Fibroblast of lung (primary cell): ENCODE measurements at regions not wholly inside any gene's neighbourhood (a gene's known extent, or its start where the extent isn't known, plus 50 kb on each side); places are given as distances from the start of the nearest gene placed in this dataset.

Source experiments
- DNase-seq, 2 donors: peaks; one replicate each; pipeline versions ENCODE4 v3.0.0 to v3.0.0-alpha.2; 2010; ENCODE audit warnings: low read depth in 2 of 2
- H2AFZ ChIP-seq: 2 replicates; pipeline ENCODE4 v1.5.1; 2012; ENCODE audit warnings: low read length, control low read depth, inconsistent platforms
- H3K27ac ChIP-seq: 2 replicates; pipeline ENCODE4 v1.5.1; 2011; ENCODE audit warnings: low read length, control low read depth; ENCODE audit not compliant: insufficient read depth
- H3K27me3 ChIP-seq: 2 replicates; pipeline ENCODE4 v1.5.1; 2011; ENCODE audit warnings: mild to moderate bottlenecking, low read length; ENCODE audit not compliant: control insufficient read depth, insufficient read depth
- H3K36me3 ChIP-seq: 2 replicates; pipeline ENCODE4 v1.5.1; 2011; ENCODE audit warnings: low read length; ENCODE audit not compliant: control insufficient read depth, insufficient read depth
- H3K4me1 ChIP-seq: 2 replicates; pipeline ENCODE4 v1.5.1; 2011; ENCODE audit warnings: low read length; ENCODE audit not compliant: control insufficient read depth, insufficient read depth; ENCODE audit errors: extremely low read depth
- H3K4me2 ChIP-seq: 2 replicates; pipeline ENCODE4 v1.5.1; 2011; ENCODE audit warnings: low read length, control low read depth; ENCODE audit not compliant: insufficient read depth; ENCODE audit errors: extremely low read depth
- H3K4me3 ChIP-seq, 4 experiments: fragments of 200-600 bp in 1 of 4; sonication (generic) in 1 of 4; replicated peaks in 1 of 4; 2 replicates each; pipeline ENCODE4 v1.5.1; 2011 to 2016; ENCODE audit warnings: low read length in 4 of 4, low read depth in 3 of 4, mild to moderate bottlenecking in 3 of 4, control low read depth in 2 of 4, inconsistent platforms in 1 of 4, mixed read lengths in 1 of 4; ENCODE audit not compliant: insufficient read depth in 1 of 4; ENCODE audit errors: control extremely low read depth in 1 of 4
- H3K79me2 ChIP-seq: 2 replicates; pipeline ENCODE4 v1.5.1; 2012; ENCODE audit warnings: mild to moderate bottlenecking, low read length, inconsistent platforms; ENCODE audit not compliant: control insufficient read depth, insufficient read depth
- H3K9ac ChIP-seq: 2 replicates; pipeline ENCODE4 v1.5.1; 2011; ENCODE audit warnings: mild to moderate bottlenecking, low read length, control low read depth; ENCODE audit not compliant: insufficient read depth
- H3K9me3 ChIP-seq: 2 replicates; pipeline ENCODE4 v1.5.1; 2012; ENCODE audit warnings: low read depth, low read length; ENCODE audit not compliant: control insufficient read depth, insufficient read depth
- H4K20me1 ChIP-seq: 2 replicates; pipeline ENCODE4 v1.5.1; 2011; ENCODE audit warnings: low read length; ENCODE audit not compliant: control insufficient read depth, insufficient read depth; ENCODE audit errors: extremely low read depth
- CTCF ChIP-seq, 2 donors: IDR thresholded peaks in 1 of 2; conservative IDR thresholded peaks in 1 of 2; 1 replicate in 1 of 2; 2 replicates in 1 of 2; pipeline ENCODE4 v1.5.1; 2011 to 2012; ENCODE audit warnings: low read length in 2 of 2, control low read depth in 1 of 2, inconsistent platforms in 1 of 2, low read depth in 1 of 2, mild to moderate bottlenecking in 1 of 2
- EZH2 ChIP-seq: IDR thresholded peaks from 2 replicates; pipeline ENCODE4 v1.5.1; 2012; ENCODE audit warnings: low read length, control low read depth, mild to moderate bottlenecking; ENCODE audit errors: missing control alignments

DNA sequence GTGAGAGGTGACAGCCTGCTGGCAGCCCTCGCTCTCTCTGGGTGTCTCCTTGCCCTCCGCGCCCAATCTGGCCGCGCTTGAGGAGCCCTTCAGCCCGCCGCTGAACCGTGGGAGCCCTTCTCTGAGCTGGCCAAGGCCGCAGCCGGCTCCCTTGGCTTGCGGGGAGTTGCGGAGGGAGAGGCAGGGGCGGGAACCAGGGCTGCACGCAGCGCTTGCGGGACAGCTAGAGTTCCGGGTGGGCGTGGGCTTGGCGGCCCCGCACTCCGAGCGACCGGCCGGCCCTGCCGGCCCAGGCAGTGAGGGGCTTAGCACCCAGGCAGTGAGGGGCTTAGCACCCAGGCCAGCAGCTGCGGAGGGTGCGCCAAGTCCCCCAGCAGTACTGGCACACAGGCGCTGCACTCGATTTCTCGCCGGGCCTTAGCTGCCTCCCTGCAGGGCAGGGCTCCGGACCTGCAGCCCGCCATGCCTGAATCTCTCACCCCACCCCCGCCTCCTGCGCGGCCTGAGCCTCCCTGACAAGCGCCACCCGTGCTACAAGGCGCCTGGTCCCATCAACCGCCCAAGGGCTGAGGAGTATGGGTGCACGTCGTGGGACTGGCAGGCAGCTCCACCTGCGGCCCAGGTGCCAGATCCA, 1526.1 kb downstream of the FAM181B start:
- H2AFZ ChIP-seq: no peak overlapping the region
- no peak overlapping the region for H3K27ac ChIP-seq
- no peaks in the 10 kb centered on the region for H3K4me1 ChIP-seq
- no peak overlapping the region for H3K4me3 ChIP-seq
- no peak for DNase-seq
- H3K36me3 ChIP-seq: no peaks in the 10 kb centered on the region
- TF ChIP-seq EZH2: no peak
- TF ChIP-seq CTCF (conservative IDR thresholded peaks at IDR 0.05 in 1 of 2, IDR thresholded peaks at IDR 0.05 in 1 of 2; ENCODE audit: low read depth in 1 of 2, low read length in 2 of 2): no peak
- no peaks in the 10 kb centered on the region for H3K9me3 ChIP-seq
- H3K4me2 ChIP-seq: no peak overlapping the region
- no peak overlapping the region for H3K9ac ChIP-seq
- H4K20me1 ChIP-seq: no peaks in the 10 kb centered on the region
- H3K79me2 ChIP-seq: no peaks in the 10 kb centered on the region
- H3K27me3 ChIP-seq: no peaks in the 10 kb centered on the region

DNA sequence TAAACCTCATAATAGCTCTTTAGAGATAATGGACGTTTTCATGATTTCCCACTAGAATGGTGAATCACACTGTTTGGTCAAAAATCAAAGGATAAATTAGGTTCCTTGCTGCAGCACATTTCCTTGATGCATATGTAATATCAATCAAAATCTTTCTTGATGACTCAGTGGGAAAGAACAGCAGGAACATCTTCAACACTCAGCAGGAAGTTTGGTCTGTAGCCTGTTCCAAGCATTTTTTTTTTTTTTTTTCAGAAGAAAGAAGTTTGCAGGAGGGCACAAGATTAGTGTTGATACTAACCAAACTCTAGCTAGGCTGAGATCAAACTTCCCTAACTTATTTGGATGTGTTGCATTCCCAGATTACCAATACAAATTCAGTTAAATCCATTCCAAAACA, 1529.8 kb downstream of the FAM181B start:
- H3K27me3 ChIP-seq: no peaks in the 10 kb centered on the region
- H2AFZ ChIP-seq: no peak overlapping the region
- no peak overlapping the region for H3K27ac ChIP-seq
- no peak overlapping the region for H3K4me2 ChIP-seq
- no peaks in the 10 kb centered on the region for H3K36me3 ChIP-seq
- no peaks in the 10 kb centered on the region for H3K9me3 ChIP-seq
- H3K4me3 ChIP-seq: no peak overlapping the region
- no peaks in the 10 kb centered on the region for H4K20me1 ChIP-seq
- no peak for DNase-seq
- no peaks in the 10 kb centered on the region for H3K4me1 ChIP-seq
- TF ChIP-seq EZH2 (no peak), CTCF (conservative IDR thresholded peaks at IDR 0.05 in 1 of 2, IDR thresholded peaks at IDR 0.05 in 1 of 2; ENCODE audit: low read depth in 1 of 2, low read length in 2 of 2) (no peak)
- no peak overlapping the region for H3K9ac ChIP-seq
- H3K79me2 ChIP-seq: no peaks in the 10 kb centered on the region

DNA sequence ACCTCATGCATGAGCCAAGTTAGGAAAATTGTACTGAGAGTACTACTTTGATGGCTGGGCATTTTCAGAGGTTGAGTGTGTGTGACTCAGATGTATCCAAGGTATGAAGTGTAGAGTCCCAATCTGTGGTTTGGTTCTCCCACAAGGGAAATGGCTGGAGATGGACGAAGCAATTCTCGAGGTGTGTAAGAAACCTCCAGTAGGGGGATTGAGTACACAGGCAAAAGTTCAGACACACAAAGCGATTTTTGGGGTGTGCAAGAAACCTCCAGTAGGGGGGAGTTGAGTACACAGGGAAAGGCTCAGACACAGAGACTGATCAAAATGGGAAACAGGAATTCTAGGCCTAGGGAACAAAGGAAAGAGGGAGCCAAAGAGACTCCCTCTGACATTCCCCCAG, 1536.3 kb downstream of the FAM181B start:
- Histone ChIP-seq H3K4me3 (no peak overlapping the region), H3K79me2 (no peaks in the 10 kb centered on the region), H3K36me3 (no peaks in the 10 kb centered on the region), H3K4me2 (no peak overlapping the region), H2AFZ (no peak overlapping the region), H3K9ac (no peak overlapping the region), H3K4me1 (no peaks in the 10 kb centered on the region), H3K27me3 (no peaks in the 10 kb centered on the region), H3K9me3 (no peaks in the 10 kb centered on the region), H4K20me1 (no peaks in the 10 kb centered on the region), H3K27ac (no peak overlapping the region)
- no peak for DNase-seq
- TF ChIP-seq EZH2: no peak
- no peak for TF ChIP-seq CTCF (conservative IDR thresholded peaks at IDR 0.05 in 1 of 2, IDR thresholded peaks at IDR 0.05 in 1 of 2; ENCODE audit: low read depth in 1 of 2, low read length in 2 of 2)
